GM06990 (cell line): ENCODE measurements at regions not wholly inside any gene's neighbourhood (a gene's known extent, or its start where the extent isn't known, plus 50 kb on each side); places are given as distances from the start of the nearest gene placed in this dataset.

Source experiments
- DNase-seq: peaks from one replicate; pipeline ENCODE4 v3.0.0-alpha.2; 2011; ENCODE audit not compliant: insufficient read length; ENCODE audit errors: extremely low read depth
- H3K27me3 ChIP-seq: replicated peaks from 2 replicates; pipeline ENCODE4 v1.6.0; 2011; ENCODE audit warnings: low read length; ENCODE audit not compliant: control insufficient read depth, insufficient read depth
- H3K36me3 ChIP-seq: 2 replicates; pipeline ENCODE4 v1.5.1; 2011; ENCODE audit warnings: low read length; ENCODE audit not compliant: control insufficient read depth, insufficient read depth
- H3K4me3 ChIP-seq: replicated peaks from 2 replicates; pipeline ENCODE4 v1.5.1; 2011; ENCODE audit warnings: low read depth, mild to moderate bottlenecking, control low read depth, low read length
- CTCF ChIP-seq: IDR thresholded peaks from 2 replicates; pipeline ENCODE4 v1.5.1; 2011; ENCODE audit warnings: low read length, control low read depth, mild to moderate bottlenecking, inconsistent platforms; ENCODE audit not compliant: insufficient read depth, poor library complexity, severe bottlenecking

- no peak for TF ChIP-seq CTCF
- Histone ChIP-seq H3K27me3 (no peaks in the 10 kb centered on the region), H3K4me3 (no peak overlapping the region), H3K36me3 (no peaks in the 10 kb centered on the region)
- no peak for DNase-seq
Observed at GRCh38 chr7:46530081-46530750, 609.1 kb upstream of the IGFBP3 start.

GRCh38 chr7:46527360-46527759 is 606.3 kb upstream of the IGFBP3 start:
- TF ChIP-seq CTCF: no peak
- H3K27me3 ChIP-seq: no peaks in the 10 kb centered on the region
- H3K4me3 ChIP-seq: no peak overlapping the region
- no peaks in the 10 kb centered on the region for H3K36me3 ChIP-seq
- no peak for DNase-seq

GRCh38 chr7:46525876-46526275 is 604.8 kb upstream of the IGFBP3 start:
- TF ChIP-seq CTCF: no peak

GRCh38 chr7:46524350-46524749 is 603.3 kb upstream of the IGFBP3 start:
- no peaks in the 10 kb centered on the region for H3K27me3 ChIP-seq
- DNase-seq: no peak
- no peaks in the 10 kb centered on the region for H3K36me3 ChIP-seq
- no peak for TF ChIP-seq CTCF
- H3K4me3 ChIP-seq: no peak overlapping the region

More at GRCh38 chr7:46525876-46526275, 604.8 kb upstream of the IGFBP3 start:
- DNase-seq: no peak
- Histone ChIP-seq H3K4me3 (no peak overlapping the region), H3K27me3 (no peaks in the 10 kb centered on the region), H3K36me3 (no peaks in the 10 kb centered on the region)

GRCh38 chr7:46522354-46522906 is 601.4 kb upstream of the IGFBP3 start:
- no peaks in the 10 kb centered on the region for H3K27me3 ChIP-seq
- no peaks in the 10 kb centered on the region for H3K36me3 ChIP-seq
- no peak for TF ChIP-seq CTCF
- DNase-seq: no peak
- H3K4me3 ChIP-seq: no peak overlapping the region

GRCh38 chr7:46518713-46519112 is 597.6 kb upstream of the IGFBP3 start:
- Histone ChIP-seq H3K27me3 (no peaks in the 10 kb centered on the region), H3K36me3 (no peaks in the 10 kb centered on the region), H3K4me3 (no peak overlapping the region)
- TF ChIP-seq CTCF: no peak
- no peak for DNase-seq
